ENCODE measurements at regions not wholly inside any gene's neighbourhood (a gene's known extent, or its start where the extent isn't known, plus 50 kb on each side); places are given as distances from the start of the nearest gene placed in this dataset.

DNA sequence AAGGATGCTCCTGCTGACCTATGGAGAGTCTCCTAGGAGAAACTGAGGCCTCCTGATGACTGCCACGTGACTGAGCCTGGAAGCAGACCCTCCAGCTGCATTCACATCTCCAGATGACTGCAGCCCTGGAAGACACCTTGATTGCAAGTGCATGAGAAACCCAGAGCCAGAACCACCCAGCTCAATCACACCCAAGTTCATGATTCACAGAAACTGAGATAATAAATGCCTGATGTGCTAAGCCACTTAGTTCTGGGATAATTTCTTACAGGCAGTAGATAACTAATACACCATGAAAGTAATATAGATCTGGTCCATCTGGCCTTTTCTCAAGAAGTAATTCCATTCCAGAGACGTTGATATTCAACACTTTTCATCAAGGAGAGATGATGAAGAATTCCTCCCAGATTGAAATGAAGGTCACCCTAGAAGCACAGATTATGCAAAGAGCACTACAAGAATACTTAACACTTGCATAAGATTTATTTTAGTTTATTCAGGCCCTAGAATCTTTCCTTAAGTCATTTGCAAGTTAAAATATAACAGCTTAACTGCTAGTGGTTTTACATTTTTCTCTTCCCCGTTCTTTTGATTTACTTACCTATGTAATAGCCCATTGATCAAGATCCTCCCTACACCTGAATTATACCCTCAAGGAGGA, 208.2 kb upstream of the INHBA start:
- Mint-ChIP-seq H3K36me3 (ENCODE audit: low read depth) (peaks cover 18% of the 10 kb centered on the region), H3K27ac (peak overlapping the region; percentile 88), H3K27me3 (ENCODE audit: insufficient read depth) (no peaks in the 10 kb centered on the region; the same call in 1 of the 2 replicates), H3K4me3 (no peak overlapping the region), H3K9me3 (peaks cover 5% of the 10 kb centered on the region; the same call in 1 of the 2 replicates), H3K4me1 (ENCODE audit: low read depth) (peaks cover 59% of the 10 kb centered on the region)
- no peak for DNase-seq
- no peak for TF ChIP-seq CTCF (IDR thresholded peaks at IDR 0.05)

DNA sequence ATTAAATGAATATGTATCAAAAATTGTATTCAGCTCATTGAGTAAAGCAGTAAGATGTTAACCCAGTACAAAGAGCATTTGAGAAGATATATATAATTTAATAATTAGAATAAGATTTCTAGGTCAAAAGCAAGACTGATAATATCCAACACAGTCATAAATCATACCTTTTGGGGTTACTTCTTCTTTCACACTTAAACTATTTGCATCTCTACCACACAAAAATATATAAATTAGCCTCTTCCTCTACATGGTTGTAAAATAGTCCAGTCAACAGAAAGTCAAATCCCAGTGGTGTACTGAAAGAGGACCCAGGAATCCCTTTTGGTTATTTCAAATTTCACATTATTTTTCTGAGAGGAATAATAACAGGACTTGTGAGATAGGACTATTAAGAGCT, 204.6 kb upstream of the INHBA start:
- Mint-ChIP-seq H3K27ac (no peak overlapping the region), H3K9me3 (peaks cover 33% of the 10 kb centered on the region), H3K27me3 (ENCODE audit: insufficient read depth) (no peaks in the 10 kb centered on the region; the same call in 1 of the 2 replicates), H3K4me3 (no peak overlapping the region), H3K4me1 (ENCODE audit: low read depth) (peaks cover 26% of the 10 kb centered on the region), H3K36me3 (ENCODE audit: low read depth) (peaks cover 31% of the 10 kb centered on the region)
- no peak for TF ChIP-seq CTCF (IDR thresholded peaks at IDR 0.05)
- DNase-seq = no peak

DNA sequence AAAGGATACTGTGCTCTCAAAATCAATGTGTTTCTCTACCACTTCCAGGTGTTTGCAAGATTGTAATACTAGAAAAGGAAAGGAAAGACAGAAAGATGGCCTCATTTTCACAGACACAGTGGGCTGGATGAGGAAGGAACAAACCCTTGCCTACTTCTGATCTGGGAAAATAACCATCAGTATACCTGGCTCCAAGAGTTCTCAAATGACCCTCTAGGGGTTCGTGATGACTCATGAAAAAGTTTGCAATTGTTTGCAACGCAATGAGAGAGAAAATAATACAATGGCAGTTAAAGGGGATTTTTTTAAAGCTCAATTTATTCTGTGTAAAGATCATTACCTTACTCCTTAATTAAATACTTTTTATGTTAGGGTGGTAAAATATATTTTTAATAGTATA, 197.6 kb upstream of the INHBA start:
- peaks cover 26% of the 10 kb centered on the region for H3K4me1 Mint-ChIP-seq (ENCODE audit: low read depth)
- H3K27ac Mint-ChIP-seq = peak overlapping the region; percentile 70; the same call in 1 of the 2 replicates
- no peak for TF ChIP-seq CTCF (IDR thresholded peaks at IDR 0.05)
- DNase-seq = no peak
- H3K27me3 Mint-ChIP-seq (ENCODE audit: insufficient read depth) = no peaks in the 10 kb centered on the region
- H3K4me3 Mint-ChIP-seq = no peak overlapping the region
- H3K36me3 Mint-ChIP-seq (ENCODE audit: low read depth) = peaks cover 15% of the 10 kb centered on the region
- peaks cover 22% of the 10 kb centered on the region for H3K9me3 Mint-ChIP-seq

DNA sequence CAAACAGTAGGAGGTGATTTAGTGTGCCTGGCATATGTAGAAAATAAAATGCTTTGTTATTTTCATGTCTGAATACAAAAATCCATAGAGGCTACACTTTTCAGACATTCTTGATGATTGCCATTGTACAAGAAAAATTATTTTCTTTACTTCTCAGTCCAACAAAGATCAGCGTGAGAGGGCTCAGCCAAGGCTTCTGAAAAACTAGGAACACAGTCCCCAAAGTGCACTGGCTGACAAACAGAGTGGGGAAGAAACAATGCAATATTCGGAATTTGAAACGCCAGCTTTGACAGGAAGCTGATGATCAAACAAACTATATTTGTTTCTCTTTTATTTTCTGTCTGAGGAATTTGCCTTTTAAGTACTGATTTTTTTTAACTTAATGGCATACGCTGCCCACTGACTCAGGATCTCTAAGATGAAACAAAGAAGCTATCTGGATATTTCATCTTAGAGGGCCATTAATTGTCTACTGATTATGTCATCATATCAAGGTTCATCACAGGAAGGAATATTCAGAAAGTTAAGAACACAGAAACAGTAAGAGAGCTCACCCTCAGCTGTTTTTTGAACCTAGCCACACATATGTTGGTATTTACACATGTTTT, 197.0 kb upstream of the INHBA start:
- no peaks in the 10 kb centered on the region for H3K27me3 Mint-ChIP-seq (ENCODE audit: insufficient read depth)
- TF ChIP-seq CTCF (IDR thresholded peaks at IDR 0.05) = no peak
- H3K4me3 Mint-ChIP-seq = no peak overlapping the region; the same call in 1 of the 2 replicates

GRCh38 chr7:41893656-41894055, 190.8 kb upstream of the INHBA start:
- Mint-ChIP-seq H3K27me3 (ENCODE audit: insufficient read depth) (no peaks in the 10 kb centered on the region; the same call in 1 of the 2 replicates), H3K9me3 (no peaks in the 10 kb centered on the region), H3K27ac (no peak overlapping the region), H3K4me1 (ENCODE audit: low read depth) (peaks cover 44% of the 10 kb centered on the region), H3K4me3 (no peak overlapping the region), H3K36me3 (ENCODE audit: low read depth) (no peaks in the 10 kb centered on the region)
- no peak for TF ChIP-seq CTCF (IDR thresholded peaks at IDR 0.05)
- DNase-seq = no peak

More for the DNA sequence above, 197.0 kb upstream of the INHBA start:
- Mint-ChIP-seq H3K4me1 (ENCODE audit: low read depth) (peaks cover 26% of the 10 kb centered on the region), H3K36me3 (ENCODE audit: low read depth) (peaks cover 9% of the 10 kb centered on the region), H3K9me3 (peaks cover 17% of the 10 kb centered on the region), H3K27ac (peak overlapping the region; percentile 70; the same call in 1 of the 2 replicates)
- DNase-seq = no peak
